Muscle layer of duodenum (tissue), 2 donors: ENCODE measurements at regions not wholly inside any gene's neighbourhood (a gene's known extent, or its start where the extent isn't known, plus 50 kb on each side); places are given as distances from the start of the nearest gene placed in this dataset.

Source experiments
- H3K27ac ChIP-seq: one replicate; pipeline ENCODE4 v1.7.0; 2013; ENCODE audit warnings: mild to moderate bottlenecking, low read length
- H3K27me3 ChIP-seq: one replicate; pipeline ENCODE4 v1.7.0; 2013; ENCODE audit warnings: low read depth, mild to moderate bottlenecking, control low read depth, low read length
- H3K36me3 ChIP-seq, 2 donors: one replicate each; pipeline ENCODE4 v1.7.0; 2013; ENCODE audit warnings: low read length in 2 of 2, control low read depth in 1 of 2, mild to moderate bottlenecking in 1 of 2; ENCODE audit not compliant: insufficient read depth in 2 of 2, control insufficient read depth in 1 of 2
- H3K4me1 ChIP-seq, 2 donors: one replicate each; pipeline ENCODE4 v1.7.0; 2013; ENCODE audit warnings: low read length in 2 of 2, mild to moderate bottlenecking in 2 of 2, control low read depth in 1 of 2, moderate library complexity in 1 of 2; ENCODE audit not compliant: insufficient read depth in 2 of 2, control insufficient read depth in 1 of 2
- H3K4me3 ChIP-seq, 2 donors: one replicate each; pipeline ENCODE4 v1.7.0; 2013; ENCODE audit warnings: low read length in 2 of 2, low read depth in 1 of 2, mild to moderate bottlenecking in 1 of 2
- H3K9me3 ChIP-seq, 2 donors: one replicate each; pipeline ENCODE4 v1.7.0; 2013; ENCODE audit warnings: low read length in 2 of 2, control low read depth in 1 of 2, mild to moderate bottlenecking in 1 of 2; ENCODE audit not compliant: control insufficient read depth in 1 of 2
- donor health status: healthy.

DNA sequence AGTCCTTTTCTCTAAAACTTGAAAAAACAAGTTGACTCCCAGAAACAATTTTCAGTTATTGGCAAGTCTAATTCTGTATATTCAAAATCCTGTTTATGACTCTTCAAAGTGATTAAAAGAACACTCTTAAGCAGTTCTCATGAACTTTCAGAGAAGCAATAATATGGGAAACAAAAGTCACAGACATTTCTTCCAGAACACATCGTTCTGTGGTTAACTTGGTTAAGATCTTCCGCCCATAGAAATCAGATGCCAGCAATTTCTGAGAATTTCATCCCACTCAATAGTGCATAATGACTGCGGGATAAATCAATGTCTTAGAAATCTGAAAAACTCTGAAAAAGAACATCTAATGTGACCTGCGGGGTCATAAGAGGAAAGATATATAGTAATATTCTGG, 300.5 kb downstream of the COX7C start:
- Histone ChIP-seq H3K9me3 (no peaks in the 10 kb centered on the region), H3K27me3 (no peaks in the 10 kb centered on the region), H3K36me3 (no peaks in the 10 kb centered on the region), H3K4me1 (no peaks in the 10 kb centered on the region), H3K27ac (no peak overlapping the region), H3K4me3 (no peak overlapping the region)

DNA sequence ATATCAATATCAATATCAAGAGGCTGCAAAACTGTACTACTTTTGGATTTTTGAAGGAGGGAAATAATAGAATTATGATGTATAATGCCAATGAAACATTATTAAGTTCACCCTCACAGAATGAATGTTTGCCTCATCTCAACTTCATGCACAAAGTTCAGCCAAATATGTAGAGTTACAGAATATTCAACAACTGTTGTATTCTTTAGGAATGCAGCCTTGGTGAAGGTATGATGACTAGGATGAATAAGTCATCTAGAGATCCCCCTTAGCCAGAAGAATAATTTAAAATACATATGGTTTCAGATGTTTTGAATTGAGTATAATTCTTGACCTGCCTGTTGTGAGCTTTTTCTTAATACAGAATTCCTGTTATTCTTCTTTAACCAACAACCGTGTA, 308.3 kb downstream of the COX7C start:
- Histone ChIP-seq H3K36me3 (no peaks in the 10 kb centered on the region), H3K4me1 (no peaks in the 10 kb centered on the region), H3K27me3 (peaks cover 4% of the 10 kb centered on the region), H3K4me3 (no peak overlapping the region), H3K27ac (no peak overlapping the region), H3K9me3 (no peaks in the 10 kb centered on the region)

DNA sequence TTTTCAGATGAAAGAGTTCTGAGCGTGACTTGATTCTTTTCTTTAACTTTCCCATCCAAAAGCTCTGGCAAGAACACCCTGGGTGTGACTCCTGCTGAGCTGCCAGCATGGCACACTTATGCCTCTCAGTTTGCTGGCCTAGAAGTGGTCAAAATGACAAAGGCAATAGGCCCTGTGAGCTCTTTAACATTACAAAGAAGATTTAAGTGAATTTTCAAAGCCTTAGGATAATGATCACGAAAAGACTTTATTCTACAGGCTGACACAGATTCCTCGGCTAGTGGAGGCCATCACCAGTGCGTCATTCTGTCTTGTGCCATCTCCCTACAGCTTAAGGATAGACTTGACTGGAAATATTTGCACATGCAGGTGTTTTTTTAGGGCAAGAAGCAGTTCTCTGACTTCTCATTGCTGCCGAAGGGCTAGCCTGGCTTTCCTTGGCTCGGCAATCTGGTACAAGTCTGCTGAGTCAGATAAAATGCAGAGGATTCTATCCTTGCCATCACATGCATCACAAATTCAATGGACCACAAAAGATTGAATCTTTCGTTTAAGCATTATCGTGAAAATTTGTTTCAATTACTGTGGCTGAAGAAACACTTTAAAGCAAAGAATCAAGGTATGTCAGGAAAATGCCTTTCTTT, 311.5 kb downstream of the COX7C start:
- H3K36me3 ChIP-seq: no peaks in the 10 kb centered on the region
- H3K27me3 ChIP-seq: peaks cover 4% of the 10 kb centered on the region
- H3K4me3 ChIP-seq: no peak overlapping the region
- no peak overlapping the region for H3K27ac ChIP-seq
- no peaks in the 10 kb centered on the region for H3K4me1 ChIP-seq
- H3K9me3 ChIP-seq: no peaks in the 10 kb centered on the region

DNA sequence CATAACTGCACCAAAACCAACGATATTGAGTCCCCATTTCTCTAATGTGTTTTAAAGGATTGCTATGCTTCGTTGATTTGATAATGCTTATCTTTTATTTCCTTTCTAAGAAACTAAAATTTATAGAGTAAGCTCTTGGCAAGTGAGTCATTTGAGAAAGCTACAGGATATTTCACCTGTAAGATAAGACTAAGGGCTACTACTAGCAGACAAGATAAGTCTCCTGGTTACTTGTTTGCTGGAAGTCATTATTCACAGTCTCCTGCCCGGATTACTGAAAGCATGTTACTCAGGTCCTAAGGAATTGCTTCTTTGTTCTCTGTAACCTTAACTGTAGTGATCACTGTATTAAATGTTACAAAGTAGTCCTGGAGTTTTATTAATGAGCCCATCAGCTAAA, 315.9 kb upstream of the RASA1 start:
- H3K4me3 ChIP-seq: no peak overlapping the region
- no peaks in the 10 kb centered on the region for H3K27me3 ChIP-seq
- H3K4me1 ChIP-seq: no peaks in the 10 kb centered on the region
- H3K36me3 ChIP-seq: no peaks in the 10 kb centered on the region
- H3K27ac ChIP-seq: no peak overlapping the region
- no peaks in the 10 kb centered on the region for H3K9me3 ChIP-seq

DNA sequence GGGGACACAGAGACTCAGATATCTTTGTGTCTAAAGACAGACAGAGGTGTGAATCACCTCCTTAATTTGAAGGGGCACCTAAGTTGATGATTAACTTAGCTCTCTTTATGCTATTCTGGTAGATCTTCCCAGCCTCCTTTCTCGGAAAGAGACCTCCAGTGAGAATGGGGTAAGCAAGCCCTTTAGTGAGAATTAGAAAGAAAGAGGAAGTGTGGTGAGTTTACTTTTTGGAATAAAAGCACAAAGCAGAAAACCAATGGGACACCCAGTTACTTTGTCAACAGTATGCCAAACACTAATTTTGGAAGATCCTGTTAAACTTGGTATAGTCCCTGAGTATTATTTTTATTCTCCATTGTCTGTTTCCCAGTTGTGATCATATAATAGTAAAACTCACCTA, 302.8 kb upstream of the RASA1 start:
- no peaks in the 10 kb centered on the region for H3K27me3 ChIP-seq
- no peak overlapping the region for H3K4me3 ChIP-seq
- no peaks in the 10 kb centered on the region for H3K9me3 ChIP-seq
- no peak overlapping the region for H3K27ac ChIP-seq
- no peaks in the 10 kb centered on the region for H3K36me3 ChIP-seq
- H3K4me1 ChIP-seq: no peaks in the 10 kb centered on the region

DNA sequence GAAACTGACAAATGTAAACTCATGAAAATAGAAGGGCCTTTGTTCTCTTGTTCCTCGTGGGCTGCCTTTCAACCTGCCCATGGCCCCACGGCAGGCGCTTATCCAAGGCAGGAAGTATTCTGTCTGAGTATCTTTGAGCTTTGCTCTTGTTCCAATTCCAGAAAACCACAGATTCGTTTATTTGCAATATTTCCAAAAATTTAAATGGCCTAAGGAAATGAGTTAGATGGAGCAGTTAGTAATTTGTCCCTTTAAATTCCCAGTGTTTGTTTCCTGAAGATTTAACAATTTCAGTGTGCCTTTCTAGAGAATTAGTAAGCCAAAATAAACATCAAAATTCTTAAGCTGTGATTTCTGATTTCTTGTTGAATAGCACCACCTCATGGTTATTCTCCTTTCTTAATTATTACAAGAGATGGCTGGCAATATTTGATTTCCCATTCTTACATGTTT, 299.4 kb upstream of the RASA1 start:
- Histone ChIP-seq H3K4me3 (no peak overlapping the region), H3K27me3 (no peaks in the 10 kb centered on the region), H3K27ac (no peak overlapping the region), H3K36me3 (no peaks in the 10 kb centered on the region), H3K9me3 (no peaks in the 10 kb centered on the region), H3K4me1 (no peaks in the 10 kb centered on the region)

DNA sequence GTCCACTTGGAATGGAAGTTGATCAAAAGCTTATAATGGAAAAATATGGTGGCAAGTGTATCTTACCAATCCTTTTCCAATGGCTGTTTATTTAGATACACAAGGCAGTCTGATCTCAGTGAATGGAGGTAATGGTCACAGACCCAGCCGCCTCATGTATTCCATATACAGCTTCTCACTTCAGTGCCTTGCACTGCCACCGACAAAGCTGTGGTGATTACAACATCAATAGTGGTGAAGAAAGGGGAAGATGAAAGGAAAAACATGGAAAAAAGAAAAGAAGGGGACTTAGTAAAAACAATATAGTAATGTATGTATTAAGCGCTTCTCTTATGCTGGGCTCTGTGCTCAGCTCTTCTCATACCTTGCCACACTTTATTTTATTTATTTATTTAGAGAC, 297.3 kb upstream of the RASA1 start:
- Histone ChIP-seq H3K4me1 (no peaks in the 10 kb centered on the region), H3K9me3 (no peaks in the 10 kb centered on the region), H3K27me3 (no peaks in the 10 kb centered on the region), H3K4me3 (no peak overlapping the region), H3K27ac (no peak overlapping the region), H3K36me3 (no peaks in the 10 kb centered on the region)

DNA sequence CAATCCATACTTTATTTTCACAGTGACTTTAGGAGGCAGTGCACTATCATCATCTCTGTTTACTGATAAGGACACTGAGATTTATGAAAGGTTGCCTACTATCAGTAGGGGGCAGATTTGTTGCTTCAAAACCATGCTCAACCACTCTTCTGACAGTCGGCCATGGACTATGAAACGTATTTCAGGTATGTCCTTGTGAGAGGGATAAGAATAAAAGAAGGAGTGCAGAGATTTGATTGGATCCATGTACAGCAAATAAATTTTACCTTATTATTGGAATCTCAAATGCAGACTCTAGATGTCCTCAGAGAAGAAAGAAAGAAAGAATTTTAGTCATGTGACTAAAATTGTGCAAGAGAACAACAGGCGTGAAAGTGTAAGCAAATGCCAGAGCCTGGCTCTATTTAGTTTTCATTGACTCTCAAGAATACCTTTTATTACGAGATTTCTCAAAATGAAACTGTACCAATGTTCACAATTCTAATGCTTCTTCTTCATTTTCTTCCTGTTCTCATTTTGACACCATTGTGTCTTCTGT, 296.6 kb upstream of the RASA1 start:
- Histone ChIP-seq H3K4me3 (no peak overlapping the region), H3K27me3 (no peaks in the 10 kb centered on the region), H3K9me3 (no peaks in the 10 kb centered on the region), H3K4me1 (no peaks in the 10 kb centered on the region), H3K27ac (no peak overlapping the region), H3K36me3 (no peaks in the 10 kb centered on the region)

DNA sequence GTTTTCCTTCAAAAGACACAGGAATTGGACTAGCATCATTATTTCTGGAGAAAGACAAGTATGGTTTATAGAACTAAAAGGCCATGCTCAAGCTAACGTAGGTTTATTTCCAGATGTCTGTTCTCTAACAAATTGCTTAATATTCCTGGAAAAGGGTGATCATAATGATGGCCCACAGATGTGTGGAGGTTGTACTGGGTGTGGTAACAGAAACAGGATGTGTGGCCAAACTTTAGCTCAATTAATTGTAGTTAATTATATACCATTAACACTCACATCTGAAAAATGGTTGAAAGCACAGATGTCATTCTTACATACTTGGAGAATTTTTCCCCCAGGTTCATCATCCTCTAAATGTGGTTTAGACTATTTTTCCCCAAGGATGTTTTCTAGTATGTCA, 292.7 kb upstream of the RASA1 start:
- Histone ChIP-seq H3K27me3 (no peaks in the 10 kb centered on the region), H3K36me3 (no peaks in the 10 kb centered on the region), H3K9me3 (no peaks in the 10 kb centered on the region), H3K27ac (no peak overlapping the region), H3K4me1 (no peaks in the 10 kb centered on the region), H3K4me3 (no peak overlapping the region)

DNA sequence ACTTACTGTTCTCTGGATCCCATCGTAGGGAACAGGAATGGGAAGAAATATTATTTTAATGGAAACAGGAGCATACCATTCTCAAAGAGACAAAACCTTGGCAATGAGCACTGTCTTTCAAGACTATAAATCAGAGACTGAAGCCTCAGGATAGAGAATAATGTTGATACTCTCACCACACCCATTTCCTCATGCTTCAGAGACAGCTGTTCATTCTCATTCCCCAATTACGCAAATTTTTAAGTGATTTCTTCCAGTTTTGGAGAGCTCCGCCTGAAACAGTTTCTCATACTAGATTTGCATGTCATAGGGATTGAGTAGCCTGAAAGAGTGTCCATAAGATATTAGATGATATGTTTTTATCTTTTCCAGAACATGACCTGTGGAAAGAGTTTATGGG, 290.5 kb upstream of the RASA1 start:
- Histone ChIP-seq H3K4me3 (no peak overlapping the region), H3K27ac (no peak overlapping the region), H3K27me3 (no peaks in the 10 kb centered on the region), H3K9me3 (no peaks in the 10 kb centered on the region), H3K36me3 (no peaks in the 10 kb centered on the region), H3K4me1 (no peaks in the 10 kb centered on the region)

DNA sequence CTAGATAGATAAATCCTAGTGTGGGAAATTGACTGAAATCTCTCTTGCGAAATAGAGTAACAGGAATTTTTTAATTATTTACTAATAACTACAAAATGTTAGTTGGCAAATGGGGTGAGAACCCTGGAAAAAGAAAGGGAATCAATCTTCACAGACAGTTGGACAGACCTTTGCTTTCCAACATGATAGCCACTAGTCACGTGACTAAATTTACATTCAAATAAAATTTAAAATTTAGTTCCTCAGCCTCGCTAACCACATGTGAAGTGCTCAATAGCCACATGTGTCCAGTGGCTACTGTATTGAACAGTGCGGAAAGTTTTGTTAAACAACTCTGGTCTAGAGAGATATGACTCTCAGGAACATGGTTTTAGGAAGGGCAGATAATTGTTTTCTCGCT, 289.9 kb upstream of the RASA1 start:
- H3K27ac ChIP-seq: no peak overlapping the region
- H3K4me1 ChIP-seq: no peaks in the 10 kb centered on the region
- H3K27me3 ChIP-seq: no peaks in the 10 kb centered on the region
- no peak overlapping the region for H3K4me3 ChIP-seq
- no peaks in the 10 kb centered on the region for H3K36me3 ChIP-seq
- H3K9me3 ChIP-seq: no peaks in the 10 kb centered on the region

DNA sequence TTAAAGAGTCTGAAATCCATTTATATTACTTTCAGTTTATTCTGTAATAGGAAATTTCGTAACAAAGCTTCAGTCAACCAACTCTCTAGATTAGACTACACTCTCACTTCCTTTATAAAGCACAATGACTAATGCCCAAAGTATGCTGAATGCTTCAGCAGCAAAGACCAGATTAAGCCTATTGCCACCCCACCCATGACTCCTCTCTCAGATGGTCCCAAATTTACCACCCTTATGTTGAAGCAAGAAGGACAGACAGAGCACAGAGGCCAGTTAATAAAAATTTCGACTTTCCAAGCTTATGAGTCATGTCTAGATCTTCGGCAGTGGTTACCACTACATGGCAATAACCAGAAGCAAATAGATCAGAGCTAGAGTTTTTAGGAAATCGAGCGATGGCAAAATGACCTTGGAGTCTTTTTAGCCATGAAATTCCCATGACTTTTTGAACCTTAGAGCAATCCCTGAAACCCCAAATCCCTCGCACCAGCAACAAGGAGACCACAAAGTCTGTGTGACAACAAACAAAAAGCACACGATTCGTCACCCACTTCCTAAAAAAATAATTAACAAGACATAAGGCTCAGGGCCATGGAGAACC, 287.8 kb upstream of the RASA1 start:
- Histone ChIP-seq H3K27ac (peak overlapping the region; percentile 16), H3K4me3 (no peak overlapping the region), H3K36me3 (no peaks in the 10 kb centered on the region), H3K4me1 (no peaks in the 10 kb centered on the region), H3K27me3 (no peaks in the 10 kb centered on the region), H3K9me3 (no peaks in the 10 kb centered on the region)
